ENCODE measurements at regions not wholly inside any gene's neighbourhood (a gene's known extent, or its start where the extent isn't known, plus 50 kb on each side); places are given as distances from the start of the nearest gene placed in this dataset.
A peak's percentile ranks its signal among the peaks of the same experiment; 100 is the strongest.
"Not testable (repeated sequence)": the region's sequence is repeated elsewhere in the genome, so short reads cannot be mapped to it uniquely, and the experiment has no call there.

DNA sequence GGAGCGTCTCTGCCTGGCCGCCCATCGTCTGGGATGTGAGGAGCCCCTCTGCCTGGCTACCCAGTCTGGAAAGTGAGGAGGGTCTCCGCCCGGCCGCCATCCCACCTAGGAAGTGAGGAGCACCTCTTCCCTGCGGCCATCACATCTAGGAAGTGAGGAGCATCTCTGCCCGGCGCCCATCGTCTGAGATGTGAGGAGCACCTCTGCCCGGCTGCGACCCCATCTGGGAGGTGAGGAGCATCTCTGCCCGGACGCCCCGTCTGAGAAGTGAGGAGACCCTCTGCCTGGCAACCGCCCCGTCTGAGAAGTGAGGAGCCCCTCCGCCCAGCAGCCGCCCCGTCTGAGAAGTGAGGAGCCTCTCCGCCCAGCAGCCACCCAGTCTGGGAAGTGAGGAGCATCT lies 84.5 kb downstream of the IDS start:
- DNase-seq = not testable (repeated sequence)

DNA sequence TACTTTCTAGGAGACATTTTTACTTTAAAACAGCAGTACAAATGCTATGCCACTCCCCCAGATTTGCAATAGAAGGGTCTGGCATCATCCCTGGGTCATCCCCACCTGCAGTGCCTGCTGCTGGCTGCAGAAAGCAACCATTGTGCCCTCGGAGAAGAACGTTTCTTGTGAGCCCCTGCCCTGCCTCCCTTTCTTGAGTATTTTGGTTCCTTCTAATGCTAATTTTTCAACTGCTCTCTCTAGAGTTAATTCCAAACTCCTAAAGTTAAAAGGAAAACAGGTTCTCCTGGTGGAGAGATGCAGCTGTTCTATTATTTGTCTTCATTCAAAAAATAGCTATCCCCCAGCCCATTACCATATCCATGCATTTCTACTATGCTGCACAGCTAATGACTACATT lies 107.1 kb downstream of the IDS start:
- DNase-seq = no peak

DNA sequence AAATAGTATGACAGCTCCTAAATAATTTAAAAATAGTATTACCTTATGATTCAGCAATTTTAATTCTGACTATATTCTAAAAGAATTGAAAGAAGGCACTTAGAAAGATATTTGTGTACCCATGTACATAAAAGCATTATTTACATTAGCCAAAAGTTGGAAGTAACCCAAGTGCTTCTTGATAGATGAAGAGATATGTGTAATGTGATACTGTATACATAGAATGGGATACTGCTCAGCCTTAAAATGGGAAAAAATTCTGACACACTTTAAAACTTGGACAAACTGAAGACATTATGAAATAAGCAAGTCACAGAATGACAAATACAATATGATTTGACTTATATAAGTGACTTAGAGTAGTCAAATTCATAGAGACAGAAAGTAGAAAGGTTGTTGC lies 112.2 kb downstream of the IDS start:
- DNase-seq = no peak

DNA sequence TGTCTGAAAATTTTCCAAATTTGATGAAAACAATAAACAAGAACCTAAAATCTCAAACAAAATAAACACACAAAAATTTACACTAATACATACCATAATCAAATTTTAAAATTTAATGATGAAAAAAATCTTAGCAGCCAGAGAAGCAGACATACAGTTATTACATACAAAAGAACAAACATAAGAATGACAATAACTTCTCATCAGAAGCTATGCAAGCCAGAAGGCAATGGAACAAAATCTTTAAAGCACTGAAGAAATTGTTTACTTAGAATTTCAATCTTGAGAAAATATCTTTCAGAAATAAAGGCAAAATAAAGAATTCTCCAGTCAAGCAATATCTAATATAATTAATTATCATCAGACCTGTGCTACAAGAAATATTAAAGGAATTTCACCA lies 121.3 kb downstream of the IDS start:
- DNase-seq = no peak

DNA sequence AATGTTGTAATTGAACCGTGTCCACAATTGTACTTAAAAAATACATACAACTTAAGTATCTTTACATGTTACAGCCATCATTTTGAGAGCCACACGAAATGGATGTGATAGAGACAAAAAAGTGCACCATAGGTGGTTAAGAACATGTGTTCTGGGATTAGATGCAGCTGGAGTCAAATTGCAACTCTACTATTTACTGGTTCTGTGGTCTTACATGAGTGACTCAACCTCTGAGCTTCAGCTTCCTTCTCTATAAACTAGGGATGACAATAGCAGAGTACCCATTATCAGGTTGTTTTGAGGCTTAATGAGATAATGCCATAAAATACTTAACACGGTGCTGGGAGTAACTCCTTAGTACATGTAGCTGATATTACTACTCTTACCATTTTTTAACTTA lies 130.4 kb downstream of the IDS start:
- no peak for DNase-seq

DNA sequence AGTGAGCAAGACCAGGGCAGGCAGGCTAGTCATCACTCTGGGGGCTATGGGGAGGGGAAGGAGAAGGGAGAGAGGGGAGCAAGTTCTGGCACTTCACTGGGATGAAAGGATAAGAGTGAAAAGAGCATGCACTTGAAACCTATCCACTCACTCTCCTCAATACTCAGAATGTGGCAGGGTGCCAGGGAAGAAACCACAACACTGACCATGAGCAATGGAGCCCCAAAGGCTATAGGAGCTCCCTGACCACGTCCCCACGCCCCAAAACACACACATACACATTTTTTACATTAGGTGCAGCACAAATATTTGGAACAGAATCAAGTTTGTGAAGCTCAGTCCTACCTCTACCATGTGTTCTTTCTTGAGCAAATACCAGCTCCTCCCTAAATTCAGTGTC lies 132.2 kb downstream of the IDS start:
- DNase-seq = no peak

DNA sequence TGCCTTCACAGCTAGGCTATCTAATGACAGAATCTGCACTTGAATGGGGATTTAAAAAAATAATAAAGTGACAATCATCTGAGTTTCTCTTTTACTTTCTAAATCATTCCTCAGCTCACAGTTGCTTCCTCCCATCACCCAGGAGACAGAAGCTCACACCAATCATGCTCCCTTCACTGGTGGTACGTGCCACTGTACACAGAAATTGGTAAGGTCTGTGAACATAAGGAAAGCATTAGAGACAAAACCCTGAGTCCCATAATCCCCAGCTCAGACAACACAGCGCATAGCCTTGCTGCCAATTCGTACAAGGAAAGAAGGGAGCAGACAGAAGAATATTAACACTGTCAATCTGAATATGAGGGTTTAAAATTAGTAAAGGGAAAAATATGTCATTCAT lies 133.1 kb downstream of the IDS start:
- DNase-seq = no peak

DNA sequence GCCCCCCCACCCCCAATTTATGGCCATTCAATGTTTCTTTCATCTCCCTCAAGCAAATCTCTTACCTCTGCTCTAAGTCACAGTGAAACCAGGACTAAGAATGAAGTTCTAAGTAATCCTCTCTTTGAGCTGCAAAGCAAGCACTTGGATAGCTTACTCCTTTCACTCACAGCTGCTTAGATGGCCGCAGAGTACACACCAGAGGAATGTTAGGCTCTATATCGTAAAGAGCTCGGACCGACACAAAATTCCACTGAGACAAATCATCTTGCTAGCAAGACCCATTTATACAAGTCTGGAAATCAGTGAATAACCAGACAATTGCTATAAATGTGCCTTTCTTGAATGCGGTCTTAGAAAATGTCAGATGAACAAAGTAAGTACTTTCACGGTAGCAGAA lies 135.0 kb downstream of the IDS start:
- no peak for DNase-seq

DNA sequence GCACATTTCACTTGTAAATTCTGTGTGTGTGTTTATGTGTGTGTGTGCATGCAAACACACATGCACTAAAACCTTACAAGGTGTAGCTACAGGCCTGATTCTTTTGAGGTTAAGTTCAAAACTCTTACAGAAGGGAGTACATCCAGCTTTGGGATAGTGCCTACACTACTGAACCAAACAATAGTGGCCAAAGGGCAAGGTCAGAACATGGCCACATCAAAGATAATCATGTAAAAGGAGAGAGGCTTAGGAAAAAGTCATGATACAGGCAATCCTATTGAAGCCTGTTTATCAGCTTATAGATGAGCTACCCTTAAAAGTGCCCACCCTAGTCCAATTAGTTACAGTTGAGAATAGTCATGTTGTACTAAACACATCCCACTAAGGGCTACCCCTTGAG lies 139.6 kb downstream of the IDS start:
- no peak for DNase-seq

DNA sequence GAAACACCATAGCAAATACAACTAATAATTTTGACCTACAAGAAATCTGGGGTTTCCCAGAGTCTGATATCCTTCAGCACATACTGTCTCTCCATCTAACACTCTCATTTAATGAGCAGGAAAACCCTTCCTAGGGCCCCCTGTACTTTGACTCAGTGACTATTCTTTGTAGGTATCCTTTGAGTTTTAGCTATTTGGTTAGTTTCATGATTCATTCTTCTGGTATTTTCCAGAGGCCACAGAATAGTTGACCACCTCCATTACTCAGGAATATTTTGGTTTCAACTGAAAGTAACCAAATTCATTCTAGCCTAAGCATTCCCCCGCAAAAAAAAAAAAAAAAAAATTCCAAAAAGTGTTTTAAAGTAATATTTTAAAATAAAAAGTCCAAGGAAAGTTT lies 140.0 kb downstream of the IDS start:
- no peak for DNase-seq

DNA sequence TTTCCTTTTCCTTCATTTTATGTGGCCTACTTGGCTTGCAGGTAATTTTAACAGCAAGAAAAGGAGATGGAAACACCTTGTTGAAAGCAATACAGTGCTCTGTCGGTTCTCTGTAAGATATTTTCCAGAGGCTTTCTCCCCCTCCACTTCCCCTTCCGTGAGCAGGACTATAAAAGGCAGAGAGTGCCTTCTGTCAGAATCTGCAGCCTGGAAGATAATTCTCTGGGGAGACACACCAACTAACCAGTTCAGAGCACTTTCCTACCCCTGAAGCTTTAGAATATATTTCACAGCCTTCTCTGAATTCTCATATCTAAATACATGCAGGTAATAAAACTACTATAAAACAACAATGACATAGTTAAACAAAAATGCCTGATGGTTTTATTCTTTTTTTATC lies 141.1 kb downstream of the IDS start:
- DNase-seq = no peak

DNA sequence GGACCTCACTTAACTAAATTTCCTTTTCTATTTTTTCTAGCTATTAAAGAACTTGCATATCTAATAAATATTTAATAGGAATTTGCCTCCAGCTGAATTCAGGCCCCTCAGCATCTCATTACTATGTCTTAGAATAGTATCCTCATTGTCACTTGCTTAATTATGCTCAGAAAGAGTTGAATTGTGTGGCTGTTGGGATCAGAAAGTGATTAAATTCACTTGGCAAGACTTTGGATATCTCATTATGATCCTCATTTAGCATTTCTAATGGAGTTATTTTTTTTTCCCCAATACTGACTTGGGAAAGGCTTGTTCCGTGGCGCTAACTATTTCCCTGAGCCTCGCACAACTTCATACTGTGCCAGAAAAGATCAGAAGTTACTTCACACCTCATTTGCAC lies 158.8 kb downstream of the IDS start:
- DNase-seq = no peak

DNA sequence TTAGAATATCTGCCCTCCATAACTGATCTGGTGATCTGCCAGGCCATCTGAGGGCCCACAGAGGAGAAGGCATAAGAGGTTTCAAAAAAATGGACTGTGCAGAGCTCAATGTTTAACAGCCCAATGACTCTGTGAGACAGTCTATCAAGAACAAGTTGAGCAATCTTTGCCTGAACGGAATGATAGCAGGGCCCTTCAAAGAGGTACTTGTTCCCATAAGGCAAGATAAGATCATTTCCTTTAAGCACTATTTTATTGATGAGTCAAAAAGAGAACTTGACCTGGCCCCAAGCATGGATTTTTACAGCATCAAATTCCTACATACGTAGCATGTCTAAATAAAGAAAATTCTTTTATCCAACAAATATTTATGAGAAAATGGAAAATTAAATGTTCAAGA lies 182.8 kb downstream of the IDS start:
- no peak for DNase-seq

DNA sequence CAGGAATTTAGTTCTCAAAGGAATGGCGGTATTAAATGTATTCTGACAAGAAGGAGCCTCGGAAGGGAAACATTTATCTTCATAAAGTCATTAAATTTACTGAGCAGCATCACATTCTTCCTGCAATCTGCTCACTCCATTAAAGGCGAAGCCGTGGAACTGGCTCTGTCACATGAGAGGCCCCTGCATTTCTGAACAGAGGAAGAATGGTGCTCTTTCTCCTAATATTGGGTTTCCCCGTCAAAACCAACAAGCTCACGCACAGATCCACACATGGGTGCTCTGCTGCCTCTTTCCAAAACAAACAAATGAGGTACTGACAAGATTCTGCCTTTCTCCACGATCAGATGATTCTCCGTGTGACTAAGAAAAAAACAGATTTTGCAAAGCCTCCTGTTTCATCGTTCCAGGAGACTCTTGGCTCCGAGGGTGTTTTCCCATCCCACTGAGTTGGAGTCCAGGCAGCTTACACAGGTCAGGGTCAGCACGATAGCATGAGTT lies 191.2 kb downstream of the IDS start:
- DNase-seq = no peak

DNA sequence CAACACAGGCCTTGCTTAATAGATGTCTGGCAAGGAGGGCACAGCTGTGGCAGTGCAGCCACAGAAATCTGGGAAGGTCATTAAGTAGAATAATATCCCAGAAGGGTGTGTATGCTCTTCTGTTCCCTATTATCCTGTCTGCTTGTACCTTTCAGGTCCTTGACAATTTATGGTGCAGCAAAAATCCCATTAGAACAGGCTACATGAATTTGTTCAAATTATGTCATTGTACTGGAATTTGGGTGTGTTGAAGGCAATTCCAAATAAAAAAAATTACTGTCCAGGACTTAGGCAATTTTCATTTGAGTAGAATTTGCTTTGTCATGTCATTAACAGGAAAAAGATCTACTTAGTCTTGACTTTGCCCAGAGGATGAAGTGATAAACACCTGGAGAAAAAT lies 192.1 kb downstream of the IDS start:
- no peak for DNase-seq

DNA sequence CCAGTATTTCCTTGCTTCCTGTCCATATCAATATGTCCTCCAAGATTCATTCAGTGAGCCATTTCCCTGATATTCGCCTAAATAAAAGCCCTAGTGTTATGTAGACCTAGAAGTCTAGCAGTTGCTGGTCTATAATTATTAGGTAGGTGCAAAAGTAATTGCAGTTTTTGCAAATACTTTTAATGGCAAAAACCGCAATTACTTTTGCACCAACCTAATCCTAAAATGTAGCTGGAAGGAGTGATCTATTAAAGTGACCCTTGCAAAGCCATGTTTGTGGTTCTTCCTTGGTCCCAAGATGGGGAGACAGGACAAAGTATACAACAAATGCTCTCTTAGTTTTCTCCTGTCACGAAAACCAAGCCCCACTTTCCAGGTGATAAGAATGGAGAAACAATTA lies 193.0 kb downstream of the IDS start:
- DNase-seq = no peak

DNA sequence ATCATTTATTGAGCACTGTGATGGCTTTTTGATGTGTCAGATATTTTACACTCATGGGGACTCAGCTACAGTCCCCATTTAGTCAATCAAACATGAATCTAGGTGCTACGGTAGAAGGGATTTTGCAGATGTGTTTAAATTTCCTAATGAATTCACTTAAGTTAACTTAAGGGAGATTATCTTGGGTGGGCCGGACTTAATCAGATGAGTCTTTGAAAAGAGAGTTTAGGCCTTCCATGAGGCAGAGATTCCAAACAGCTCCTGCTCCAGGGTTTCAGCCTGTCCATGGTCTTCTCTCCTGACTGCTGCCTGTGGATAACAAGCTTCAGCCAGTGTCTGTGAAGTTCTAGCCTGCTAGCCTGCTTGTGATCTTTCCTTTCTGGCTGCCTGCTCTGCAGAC lies 202.4 kb downstream of the IDS start:
- no peak for DNase-seq

DNA sequence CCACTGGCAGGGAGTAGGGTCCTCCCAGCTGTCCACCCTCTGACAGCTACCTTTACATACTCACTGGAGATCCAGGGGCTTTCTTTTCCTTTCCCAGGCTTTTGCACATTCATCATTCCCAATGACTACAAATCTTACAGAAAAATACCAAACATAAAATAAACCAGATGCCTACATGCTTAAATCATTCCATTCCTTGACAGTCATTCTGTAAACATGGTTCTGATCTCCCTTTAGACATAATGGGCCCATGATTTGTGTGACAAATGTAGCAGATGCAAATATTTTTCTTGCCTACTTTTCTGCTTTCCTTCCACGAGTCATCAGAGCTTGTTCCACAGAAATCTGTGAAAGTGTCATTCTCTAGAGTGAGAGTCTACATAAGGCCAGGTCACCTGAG lies 207.0 kb downstream of the IDS start:
- DNase-seq = no peak

DNA sequence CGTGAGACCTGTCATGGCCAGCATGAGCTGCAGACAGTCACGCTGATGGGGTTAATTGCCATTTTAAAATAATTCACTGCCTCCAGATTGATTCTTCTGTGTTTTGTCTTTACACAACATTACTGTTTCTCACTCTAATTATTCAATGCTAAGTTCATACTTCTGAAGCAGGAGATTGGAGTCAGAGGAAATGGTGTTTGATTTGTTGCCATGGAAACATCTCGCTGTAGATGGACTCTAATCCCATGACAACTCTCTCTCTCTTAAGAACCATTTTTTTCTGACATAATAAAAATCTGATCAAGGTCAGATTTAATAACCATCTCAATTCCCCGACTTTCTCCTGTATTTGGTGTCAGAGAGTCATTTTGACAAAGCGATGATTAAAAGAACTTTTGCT lies 209.0 kb downstream of the IDS start:
- no peak for DNase-seq

DNA sequence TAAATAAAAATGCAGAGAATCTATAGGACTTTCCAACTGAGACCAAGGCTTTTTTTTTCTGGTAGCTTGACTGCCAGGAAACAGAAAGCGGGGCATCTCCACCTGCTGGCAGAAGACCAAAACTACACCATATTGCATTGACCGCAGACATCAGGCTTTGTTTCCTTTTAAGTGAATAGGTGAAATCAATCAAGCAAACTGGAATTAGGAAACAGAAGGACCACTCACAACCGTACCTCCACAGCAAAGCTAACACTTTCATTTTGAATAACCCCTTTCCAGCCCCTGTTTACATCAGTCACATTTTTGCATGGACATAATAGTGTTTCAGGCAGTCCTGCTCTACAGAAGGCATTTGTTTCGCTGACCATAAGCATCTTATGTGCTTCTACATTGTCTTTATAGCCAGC lies 218.2 kb downstream of the IDS start:
- DNase-seq = peak; percentile 62

DNA sequence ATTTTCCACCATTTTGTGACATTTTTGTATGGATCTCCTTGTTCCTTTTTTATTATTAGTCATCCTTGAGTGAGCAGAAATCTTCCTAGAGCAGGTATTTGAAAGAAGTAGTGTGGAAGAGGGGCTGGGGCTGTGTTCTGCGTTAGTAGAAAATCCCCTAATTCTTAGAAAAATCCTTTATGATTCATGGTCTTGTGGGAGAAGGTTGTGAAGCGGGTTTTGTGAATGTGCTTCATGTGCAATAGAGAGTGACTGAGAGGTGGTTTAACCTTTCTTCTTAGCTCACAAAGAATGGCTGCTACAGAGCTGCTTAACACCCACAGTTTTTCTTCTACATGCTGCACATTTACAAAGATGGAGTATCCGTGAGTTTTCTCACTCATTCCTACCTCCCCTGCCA lies 220.5 kb downstream of the IDS start:
- no peak for DNase-seq

DNA sequence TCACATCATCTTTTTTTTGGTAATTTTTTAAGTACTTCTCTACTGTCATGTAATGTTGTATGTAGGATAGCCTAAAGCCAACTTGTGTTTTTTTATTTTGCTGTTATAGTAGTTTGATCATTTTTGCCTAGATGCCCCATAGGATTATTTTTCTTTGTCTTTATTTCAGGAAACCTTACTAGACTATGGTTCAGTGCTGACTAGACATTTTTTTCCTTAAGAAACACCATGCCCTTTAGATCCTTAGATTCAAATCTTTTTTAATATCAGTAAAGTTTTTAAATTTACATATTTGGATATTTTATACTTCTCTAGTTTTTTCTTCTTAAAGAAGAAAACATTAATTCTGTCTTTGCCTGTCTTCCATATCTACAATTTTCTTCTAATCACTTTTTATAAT lies 221.3 kb downstream of the IDS start:
- no peak for DNase-seq

DNA sequence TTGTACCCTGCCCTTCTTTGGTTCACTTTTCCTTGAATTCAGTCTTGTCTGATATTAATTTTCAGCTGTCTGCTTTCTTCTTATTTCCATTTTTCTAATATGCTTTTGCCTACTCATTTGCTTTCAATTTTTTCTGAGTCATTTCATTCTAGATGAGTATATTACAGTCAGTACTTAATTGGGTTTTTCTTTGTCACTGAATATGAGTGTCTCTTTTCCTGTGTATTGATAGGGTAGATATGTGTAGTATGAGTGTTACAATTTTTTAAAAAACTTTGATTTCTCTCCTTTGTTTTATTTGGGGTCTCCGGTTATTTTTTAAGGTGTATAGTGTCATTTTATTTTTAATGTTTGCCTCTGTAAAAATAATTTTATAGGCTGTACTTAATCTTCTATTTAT lies 222.2 kb downstream of the IDS start:
- no peak for DNase-seq

DNA sequence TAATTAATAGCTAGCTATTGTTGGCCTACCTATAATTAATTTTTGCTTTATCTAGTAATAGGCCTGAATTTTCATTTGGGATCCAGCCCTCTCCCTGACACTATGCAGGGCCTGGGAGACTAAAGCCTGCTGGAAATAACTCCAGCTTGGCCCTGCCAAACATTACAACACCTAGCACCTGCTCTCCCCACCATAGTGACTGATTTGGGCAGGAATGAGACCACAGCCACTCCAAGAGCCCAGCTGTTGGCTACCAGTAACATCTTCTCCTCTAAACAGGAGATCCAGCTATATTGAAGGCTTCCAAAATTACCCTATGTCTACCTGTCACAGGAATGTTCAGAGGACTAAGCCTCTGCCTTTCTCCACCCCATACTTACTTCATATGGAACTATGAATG lies 225.1 kb downstream of the IDS start:
- DNase-seq = no peak

DNA sequence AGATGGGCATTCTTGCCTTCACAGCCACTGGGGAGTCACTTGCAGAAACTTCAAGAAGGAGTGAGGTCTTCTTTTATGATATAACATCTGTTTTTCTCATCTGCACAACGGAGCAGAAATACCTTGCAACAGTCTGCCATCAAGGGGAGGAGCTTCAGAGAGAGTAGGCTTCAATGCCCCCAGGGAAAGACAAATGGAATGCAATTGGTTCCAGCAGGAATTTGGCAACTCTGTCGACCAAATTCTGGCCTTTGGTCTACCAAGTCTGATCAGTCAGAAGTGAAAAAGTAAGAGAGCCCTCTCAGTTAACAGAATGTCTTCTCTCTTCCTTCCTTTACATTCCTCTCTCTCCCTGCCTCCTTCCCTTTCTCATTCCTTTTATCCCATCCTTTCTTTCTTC lies 229.3 kb downstream of the IDS start:
- no peak for DNase-seq

DNA sequence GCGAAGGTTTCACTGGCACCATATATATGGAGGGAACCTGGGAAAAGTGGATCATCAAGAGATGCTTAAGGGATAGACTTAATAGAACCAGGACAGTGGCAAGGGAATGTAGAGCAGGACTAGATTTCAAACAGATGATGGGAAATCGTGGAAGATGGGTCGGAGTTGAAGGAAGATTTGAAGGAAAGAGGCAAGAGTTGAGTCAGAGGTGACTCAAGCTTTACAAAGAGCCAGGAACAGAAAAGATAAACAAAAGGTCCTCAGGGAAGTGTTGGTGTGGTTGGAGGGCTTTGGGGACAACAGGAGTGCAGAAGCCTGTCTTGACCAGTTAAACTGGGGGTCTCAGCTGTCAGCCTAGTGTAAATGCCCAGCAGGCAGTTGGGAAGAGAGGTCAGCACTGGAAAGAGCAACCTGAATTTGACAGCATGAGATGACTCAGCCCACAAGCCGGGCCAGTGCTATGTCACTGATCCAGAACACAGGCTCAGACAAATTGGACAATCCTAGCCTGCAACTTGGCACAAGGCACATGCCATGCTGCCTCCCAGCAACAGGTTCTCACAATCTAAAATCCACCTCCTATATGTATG lies 230.5 kb downstream of the IDS start:
- no peak for DNase-seq

All from NCI-H1436 (cell line).